Prostate gland (tissue), 2 donors: ENCODE measurements at regions not wholly inside any gene's neighbourhood (a gene's known extent, or its start where the extent isn't known, plus 50 kb on each side); places are given as distances from the start of the nearest gene placed in this dataset.

ENCODE experiments used
- CTCF ChIP-seq, 4 experiments: fragments of 200-600 bp in 2 of 4; fragments of 450-650 bp in 2 of 4; sonication (generic) in 2 of 4; IDR thresholded peaks; 1 replicate in 3 of 4; 2 replicates in 1 of 4; pipeline ENCODE4 v1.5.1; 2016 to 2019; ENCODE audit warnings: antibody characterized with exemption in 4 of 4, mild to moderate bottlenecking in 2 of 4, moderate library complexity in 2 of 4
- POLR2A ChIP-seq: fragments of 450-650 bp; IDR thresholded peaks from one replicate; pipeline ENCODE4 v1.6.1; 2016; ENCODE audit warnings: antibody characterized with exemption, mild to moderate bottlenecking
- POLR2AphosphoS5 ChIP-seq: sonication (generic); formaldehyde crosslinking; IDR thresholded peaks from one replicate; pipeline ENCODE4 v1.6.1; 2017; ENCODE audit warnings: antibody characterized with exemption

DNA sequence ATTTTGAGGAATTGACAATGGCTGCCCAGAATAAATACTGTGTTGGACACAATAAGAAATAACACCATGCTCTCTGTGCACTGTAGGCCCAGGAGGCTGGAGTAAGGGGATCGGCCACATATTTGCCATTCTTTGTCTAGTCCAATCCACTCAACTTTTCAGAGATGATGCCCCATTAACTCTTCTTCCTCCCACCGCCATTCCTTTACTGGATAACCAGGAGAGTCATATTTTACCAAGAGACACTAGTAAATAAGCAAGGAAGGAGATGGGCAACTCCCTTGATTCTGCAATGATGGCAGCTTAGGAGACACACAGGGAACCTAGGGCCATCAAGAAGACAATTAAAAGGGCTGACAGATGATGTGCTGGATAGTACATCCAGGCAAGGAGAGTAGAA lies 87.9 kb upstream of the GPC3 start:
- TF ChIP-seq POLR2A (no peak), CTCF (IDR thresholded peaks at IDR 0.05) (no peak), POLR2AphosphoS5 (no peak)
